HEK293T (cell line): ENCODE measurements at regions not wholly inside any gene's neighbourhood (a gene's known extent, or its start where the extent isn't known, plus 50 kb on each side); places are given as distances from the start of the nearest gene placed in this dataset.

Experiments
- ARNT ChIP-seq: fragments of 450-650 bp; IDR thresholded peaks from 2 replicates; pipeline ENCODE4 v1.6.1; 2017; ENCODE audit warnings: mild to moderate bottlenecking
- ELF4 ChIP-seq: fragments of 450-650 bp; IDR thresholded peaks from 2 replicates; pipeline ENCODE4 v1.6.1; 2017; ENCODE audit warnings: antibody characterized with exemption
- FOXM1 ChIP-seq: fragments of 450-650 bp; IDR thresholded peaks from 2 replicates; pipeline ENCODE4 v1.6.1; 2017; ENCODE audit warnings: mild to moderate bottlenecking, borderline replicate concordance
- HDGF ChIP-seq: fragments of 450-650 bp; IDR thresholded peaks from 2 replicates; pipeline ENCODE4 v1.6.1; 2017; ENCODE audit warnings: antibody characterized with exemption, borderline replicate concordance
- SUZ12 ChIP-seq: fragments of 450-650 bp; IDR thresholded peaks from 2 replicates; pipeline ENCODE4 v1.6.1; 2016; ENCODE audit warnings: mild to moderate bottlenecking
- ZNF384 ChIP-seq: fragments of 450-650 bp; IDR thresholded peaks from 2 replicates; pipeline ENCODE4 v1.6.1; 2016

DNA sequence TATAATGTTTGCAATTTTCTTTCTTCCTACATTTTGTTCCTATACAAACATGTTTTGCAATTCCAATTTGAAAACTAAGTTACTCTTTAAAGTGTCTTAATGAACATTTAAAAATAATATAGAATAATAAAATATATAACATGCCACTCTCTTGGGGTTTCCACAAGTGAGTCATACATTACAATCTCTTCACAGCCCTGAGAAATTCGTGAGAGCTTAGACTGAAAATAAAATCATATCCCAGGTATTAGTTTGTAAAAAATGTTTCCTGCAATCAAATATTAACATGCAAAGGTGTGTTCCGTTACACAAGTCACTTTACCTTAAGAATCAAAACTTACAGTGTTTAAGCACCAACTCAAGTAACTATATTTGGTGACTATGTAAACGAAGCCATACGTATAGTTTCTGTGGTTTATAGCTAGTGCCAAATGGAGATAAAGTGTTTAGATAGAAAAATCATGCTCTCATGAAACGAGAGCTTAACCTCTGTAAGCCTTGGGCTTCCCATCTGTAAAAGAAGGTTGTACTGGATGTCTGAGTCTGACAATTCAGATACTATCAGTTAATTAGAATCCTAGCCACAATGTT lies 253.6 kb upstream of the ANO3 start:
- no peak for TF ChIP-seq FOXM1
- TF ChIP-seq ELF4 = no peak
- no peak for TF ChIP-seq ARNT
- TF ChIP-seq HDGF = no peak
- no peak for TF ChIP-seq SUZ12
- TF ChIP-seq ZNF384 = no peak
